Smooth muscle cell of the brain vasculature (primary cell): ENCODE measurements at regions not wholly inside any gene's neighbourhood (a gene's known extent, or its start where the extent isn't known, plus 50 kb on each side); places are given as distances from the start of the nearest gene placed in this dataset.

Source experiments
- DNase-seq: peaks from one replicate; pipeline ENCODE4 v3.0.0-alpha.2; 2012; ENCODE audit warnings: low read depth, low spot score

DNA sequence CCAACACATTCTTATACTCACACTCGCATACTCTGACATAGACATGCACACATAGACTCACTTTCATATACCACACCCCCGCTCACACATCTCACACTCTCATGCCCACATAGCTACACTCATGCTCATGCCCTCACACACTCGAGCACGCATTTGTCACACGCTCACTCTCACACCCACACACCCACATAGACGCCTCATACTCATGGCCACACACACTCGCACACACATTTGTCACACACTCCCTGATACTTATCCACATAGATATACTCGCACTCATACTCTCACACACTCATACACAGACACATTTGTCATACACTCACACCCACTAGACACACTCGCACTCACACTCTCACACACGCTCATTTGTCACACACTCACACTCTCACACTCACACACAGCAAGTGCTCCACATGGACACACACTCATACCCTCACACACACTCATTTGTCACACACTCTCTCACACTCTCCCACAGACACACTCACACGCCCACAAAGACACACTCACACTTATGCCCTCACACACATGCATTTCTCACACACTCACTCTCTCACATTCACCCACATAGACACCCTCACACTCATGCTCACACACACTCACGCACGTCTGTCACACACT is 50.9 kb downstream of the TNP1 start:
- DNase-seq, result no peak

- no peak for DNase-seq
Observed at GRCh38 chr2:216807857-216808272, 52.0 kb downstream of the TNP1 start.

DNA sequence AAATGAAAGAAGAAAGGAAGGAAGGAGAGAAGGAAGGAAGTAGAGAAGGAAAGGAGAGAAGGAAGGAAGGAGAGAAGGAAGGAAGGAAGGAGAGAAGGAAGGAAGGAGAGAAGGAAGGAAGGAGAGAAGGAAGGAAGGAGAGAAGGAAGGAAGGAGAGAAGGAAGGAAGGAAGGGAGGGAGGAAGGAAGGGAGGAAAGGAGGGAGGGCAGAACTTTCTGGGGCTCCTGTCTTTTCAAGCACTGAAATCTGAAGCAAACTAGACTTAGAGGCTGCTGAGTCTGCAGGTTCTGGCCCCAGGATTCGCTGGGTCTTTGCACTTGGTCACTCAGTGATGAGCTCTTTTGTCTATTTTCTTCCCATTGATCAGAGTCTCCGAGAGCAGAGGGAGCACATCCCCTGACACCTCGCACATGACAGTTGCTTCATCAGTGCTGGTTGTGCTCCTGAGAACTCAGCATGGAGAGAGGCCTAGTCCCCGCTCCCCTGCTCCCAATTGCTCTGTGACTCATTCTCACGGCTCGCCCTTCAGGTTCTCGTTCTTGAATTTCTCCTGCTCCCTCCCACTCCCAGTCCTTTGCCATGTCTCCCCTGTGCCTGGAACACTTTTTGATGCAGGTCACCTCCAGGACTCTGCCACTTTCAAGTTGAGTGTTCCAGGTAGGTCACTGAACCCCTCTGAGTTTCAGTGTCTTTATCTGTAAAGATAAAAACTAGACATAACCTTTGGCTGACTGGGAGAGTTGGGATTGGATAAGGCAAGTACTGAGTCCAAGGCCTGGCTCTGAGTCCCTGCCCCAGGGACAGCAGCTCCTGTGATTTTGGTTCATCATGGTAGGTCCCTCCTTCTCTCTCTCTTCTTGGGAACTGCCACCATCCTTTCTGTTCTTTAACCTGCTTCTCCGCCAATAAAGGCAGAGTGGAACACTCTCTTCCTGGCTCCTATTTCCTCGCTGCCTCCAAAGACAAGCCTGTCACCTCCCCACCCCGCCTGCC is 55.2 kb downstream of the TNP1 start:
- no peak for DNase-seq

DNA sequence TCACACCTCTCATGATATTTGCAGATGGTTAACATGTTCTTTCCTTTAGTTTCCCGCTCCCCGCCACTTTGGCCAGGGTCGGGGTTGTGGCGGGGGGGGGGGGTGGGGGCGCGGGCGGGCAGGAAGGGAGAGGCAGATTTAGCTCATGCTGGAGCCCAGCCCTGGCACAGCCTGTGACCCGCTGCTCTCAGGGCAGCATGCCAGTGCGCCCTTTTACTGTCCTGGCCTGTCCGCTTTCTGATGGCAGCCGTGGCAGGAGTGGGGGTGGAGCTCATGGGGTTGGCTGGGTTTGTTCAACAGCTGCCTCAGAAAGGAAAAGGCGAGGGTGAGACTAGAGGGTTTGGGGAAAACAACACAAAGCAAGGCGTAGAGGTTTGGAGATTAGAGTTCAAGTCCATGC is 56.1 kb downstream of the TNP1 start:
- DNase-seq, result no peak

GRCh38 chr2:216802516-216803215 is 57.2 kb downstream of the TNP1 start:
- no peak for DNase-seq

- no peak for DNase-seq
Observed at GRCh38 chr2:216800836-216801235, 59.0 kb downstream of the TNP1 start.

GRCh38 chr2:216799873-216800431 is 59.9 kb downstream of the TNP1 start:
- DNase-seq, result no peak

- DNase-seq, result no peak
Observed at GRCh38 chr2:216796115-216796840, 63.6 kb downstream of the TNP1 start.

GRCh38 chr2:216793386-216793785 is 66.5 kb downstream of the TNP1 start:
- no peak for DNase-seq

DNA sequence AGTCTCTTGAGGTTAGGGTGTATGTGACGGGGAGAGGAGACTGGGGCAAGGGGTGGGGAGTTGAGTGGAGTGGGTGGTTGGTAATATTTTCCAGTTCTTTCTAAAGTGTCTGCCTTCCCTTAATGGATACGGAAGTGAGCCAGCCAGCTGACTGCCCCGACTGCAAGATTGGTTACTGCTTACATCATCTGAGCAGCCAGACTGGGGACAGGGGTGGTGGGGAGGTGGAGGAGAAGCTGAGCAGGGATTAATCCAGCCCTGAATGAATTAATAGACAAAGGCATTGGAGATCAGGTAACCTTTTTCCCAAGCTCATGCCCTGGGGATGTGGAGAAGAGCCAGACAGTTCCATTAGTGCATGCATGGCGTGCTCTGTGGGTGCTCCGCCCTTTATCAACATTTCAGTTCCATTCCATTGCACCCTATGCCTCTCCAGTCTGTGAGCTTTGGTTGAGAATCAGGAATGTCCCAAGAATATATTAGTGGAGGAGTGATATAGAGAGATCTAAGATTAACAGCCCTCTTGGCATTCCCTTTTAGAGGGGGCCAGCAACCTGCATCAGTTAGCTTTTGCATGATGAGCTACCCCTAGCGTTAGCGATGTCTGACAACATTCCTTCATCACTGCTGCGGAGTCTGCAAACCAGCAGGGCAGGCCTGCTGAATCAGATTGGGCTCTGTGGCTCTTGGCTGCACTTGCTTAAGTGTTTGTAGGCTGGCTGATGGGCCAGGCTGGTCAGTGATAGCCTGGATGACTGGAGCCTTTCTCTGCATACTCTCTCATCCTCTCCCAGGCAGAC is 67.4 kb downstream of the TNP1 start:
- DNase-seq, result no peak

- DNase-seq, result no peak
Observed at GRCh38 chr2:216791303-216791702, 68.6 kb downstream of the TNP1 start.

- DNase-seq, result no peak
Observed at GRCh38 chr2:216789081-216789480, 70.8 kb downstream of the TNP1 start.

DNA sequence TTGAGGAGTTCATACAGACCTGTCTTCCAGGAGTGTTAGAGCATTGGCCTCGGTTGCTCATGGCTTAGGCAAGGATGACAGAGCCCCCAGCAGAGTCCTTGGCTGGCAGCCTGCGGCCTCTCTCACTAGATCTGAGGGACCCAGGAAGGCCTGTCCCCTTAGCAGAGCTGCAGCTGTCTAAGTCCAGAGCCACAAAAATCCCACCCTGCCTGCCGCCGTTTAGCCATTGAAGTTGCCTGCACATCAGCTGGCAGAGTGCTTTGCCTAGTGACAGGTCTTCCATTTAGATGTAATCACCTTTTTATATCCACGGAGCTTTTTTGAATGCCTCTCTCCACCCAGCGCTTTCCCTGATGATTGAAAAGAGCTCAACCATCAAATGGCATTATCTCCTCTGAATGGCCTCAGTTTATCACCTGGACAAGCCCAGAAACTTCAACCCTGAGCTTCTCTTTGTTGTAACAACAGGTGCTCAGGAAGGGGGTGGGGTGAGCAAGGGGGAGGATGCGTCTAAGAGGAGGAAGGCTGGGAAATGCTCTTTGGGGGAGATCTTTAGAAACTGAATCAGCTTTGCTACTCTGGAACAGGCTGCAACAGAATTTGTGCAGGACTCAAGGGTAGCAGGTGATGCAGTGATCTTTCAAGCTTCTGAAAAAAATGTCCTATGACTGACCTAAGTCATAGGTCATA is 71.9 kb downstream of the TNP1 start:
- no peak for DNase-seq

GRCh38 chr2:216786676-216787075 is 73.2 kb downstream of the TNP1 start:
- no peak for DNase-seq

DNA sequence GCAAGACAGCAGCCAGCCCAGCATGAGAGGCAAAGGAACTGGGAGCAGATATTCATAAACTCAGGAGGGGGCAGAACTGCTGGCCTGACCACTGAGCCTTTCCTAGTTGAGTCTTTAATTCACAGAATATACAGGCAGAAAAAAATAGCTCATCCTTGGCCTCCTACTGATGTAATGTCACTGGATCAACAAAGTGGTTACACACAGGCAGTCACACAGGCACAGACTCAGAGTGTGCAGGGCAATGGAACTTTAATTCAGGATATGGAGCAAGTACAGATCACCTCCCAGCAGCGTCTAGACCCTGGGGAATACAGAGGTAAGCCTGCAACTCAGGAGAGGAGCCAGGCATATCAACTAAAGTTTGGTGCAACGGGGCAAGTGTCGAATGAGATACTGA is 75.4 kb downstream of the TNP1 start:
- DNase-seq, result peak; percentile 23

GRCh38 chr2:216781709-216782108 is 78.2 kb downstream of the TNP1 start:
- DNase-seq, result no peak

DNA sequence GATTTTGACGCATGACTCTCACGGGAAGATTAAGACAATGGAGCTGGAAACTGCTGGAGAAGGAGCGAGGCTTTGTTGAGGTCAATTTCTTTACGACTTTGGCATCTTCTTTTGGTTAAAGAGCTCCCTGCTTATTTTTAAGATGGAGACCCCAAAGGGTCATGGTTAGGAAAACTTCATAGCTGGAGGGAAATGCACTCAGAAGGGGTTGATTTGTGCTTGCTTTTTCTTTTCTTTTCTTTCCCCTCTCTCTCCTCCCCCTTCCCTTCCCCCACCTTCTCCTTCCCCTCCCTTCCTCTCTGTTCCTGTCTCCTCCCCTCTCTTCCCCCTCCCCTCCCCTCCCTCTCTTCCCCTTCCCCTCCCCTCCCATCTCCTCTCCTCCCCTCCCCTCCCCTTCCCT is 79.0 kb downstream of the TNP1 start:
- DNase-seq, result no peak

DNA sequence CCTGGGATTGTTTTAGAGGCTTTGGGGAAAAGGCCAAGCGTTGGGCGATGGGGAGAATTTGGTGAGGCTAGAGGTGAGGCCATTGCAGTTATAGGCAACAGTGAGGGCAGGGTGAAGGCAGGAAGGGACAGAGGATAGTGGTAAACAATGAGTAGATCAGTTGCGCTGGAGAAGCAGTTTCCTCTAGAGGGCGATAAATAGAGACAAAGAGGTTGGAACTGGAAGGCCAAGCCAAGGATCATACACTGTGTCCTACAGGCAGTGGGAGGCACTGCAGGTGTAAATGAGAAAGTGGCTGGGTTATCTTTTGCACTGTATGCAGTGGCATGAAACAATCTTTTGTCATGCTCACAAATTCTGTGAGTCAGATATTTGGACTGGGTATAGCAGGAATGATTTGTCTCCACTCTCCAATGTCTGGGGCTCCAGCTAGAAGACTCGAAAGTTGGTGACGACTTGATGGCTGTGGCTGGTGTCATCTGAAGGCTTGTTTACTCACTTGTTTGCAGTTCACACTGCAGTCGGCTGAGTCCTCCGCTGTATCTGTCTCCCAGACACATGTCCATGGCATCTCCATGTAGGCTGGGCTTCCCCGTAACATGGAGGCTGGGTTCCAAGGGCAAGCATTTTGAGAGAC is 82.1 kb downstream of the TNP1 start:
- DNase-seq, result no peak

GRCh38 chr2:216776066-216776850 is 80.9 kb upstream of the IGFBP5 start:
- no peak for DNase-seq
